ENCODE measurements at regions not wholly inside any gene's neighbourhood (a gene's known extent, or its start where the extent isn't known, plus 50 kb on each side); places are given as distances from the start of the nearest gene placed in this dataset.
"Not testable (repeated sequence)": the region's sequence is repeated elsewhere in the genome, so short reads cannot be mapped to it uniquely, and the experiment has no call there.

- not testable (repeated sequence) for H3K9me3 Mint-ChIP-seq, H3K4me1 Mint-ChIP-seq
These were observed 846.4 kb downstream of the RPIA start for GRCh38 chr2:89537862-89538261.

GRCh38 chr2:89544110-89544509 is 852.6 kb downstream of the RPIA start:
- not testable (repeated sequence) for H3K27ac Mint-ChIP-seq, H3K9me3 Mint-ChIP-seq, H3K4me3 Mint-ChIP-seq, H3K4me1 Mint-ChIP-seq, H3K36me3 Mint-ChIP-seq, H3K27me3 Mint-ChIP-seq

More at GRCh38 chr2:89537862-89538261, 846.4 kb downstream of the RPIA start:
- H3K4me3 Mint-ChIP-seq, H3K27me3 Mint-ChIP-seq, H3K27ac Mint-ChIP-seq, H3K36me3 Mint-ChIP-seq: not testable (repeated sequence)

GRCh38 chr2:89579154-89579553 is 887.7 kb downstream of the RPIA start:
- H3K9me3 Mint-ChIP-seq, H3K4me1 Mint-ChIP-seq, H3K36me3 Mint-ChIP-seq, H3K4me3 Mint-ChIP-seq, H3K27me3 Mint-ChIP-seq, H3K27ac Mint-ChIP-seq: not testable (repeated sequence)

- not testable (repeated sequence) for H3K4me1 Mint-ChIP-seq, H3K36me3 Mint-ChIP-seq, H3K4me3 Mint-ChIP-seq, H3K9me3 Mint-ChIP-seq, H3K27ac Mint-ChIP-seq, H3K27me3 Mint-ChIP-seq
These were observed 891.3 kb downstream of the RPIA start for GRCh38 chr2:89582816-89583215.

DNA sequence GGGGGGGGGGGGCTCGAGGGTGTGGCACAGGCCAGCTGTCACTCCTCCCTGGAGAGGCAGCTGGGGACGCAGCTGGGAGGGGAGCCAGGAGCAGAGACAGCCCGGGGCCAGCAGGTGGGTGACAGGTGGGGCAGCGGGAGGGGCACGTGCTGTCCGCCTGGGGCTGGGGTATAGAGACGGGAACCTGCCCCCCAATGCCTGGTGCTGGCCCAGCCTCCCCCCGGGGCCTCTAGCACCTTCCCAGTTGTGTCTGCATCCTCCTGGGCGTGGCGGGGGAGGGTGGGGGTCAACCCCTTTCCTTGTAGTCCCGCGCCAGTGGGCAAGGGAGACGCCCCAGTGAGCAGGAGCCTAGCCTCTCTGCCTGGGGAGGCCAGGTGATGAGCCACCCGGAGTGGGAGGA is 892.6 kb downstream of the RPIA start:
- H3K4me3 Mint-ChIP-seq, H3K36me3 Mint-ChIP-seq, H3K4me1 Mint-ChIP-seq, H3K27me3 Mint-ChIP-seq, H3K9me3 Mint-ChIP-seq, H3K27ac Mint-ChIP-seq: not testable (repeated sequence)

DNA sequence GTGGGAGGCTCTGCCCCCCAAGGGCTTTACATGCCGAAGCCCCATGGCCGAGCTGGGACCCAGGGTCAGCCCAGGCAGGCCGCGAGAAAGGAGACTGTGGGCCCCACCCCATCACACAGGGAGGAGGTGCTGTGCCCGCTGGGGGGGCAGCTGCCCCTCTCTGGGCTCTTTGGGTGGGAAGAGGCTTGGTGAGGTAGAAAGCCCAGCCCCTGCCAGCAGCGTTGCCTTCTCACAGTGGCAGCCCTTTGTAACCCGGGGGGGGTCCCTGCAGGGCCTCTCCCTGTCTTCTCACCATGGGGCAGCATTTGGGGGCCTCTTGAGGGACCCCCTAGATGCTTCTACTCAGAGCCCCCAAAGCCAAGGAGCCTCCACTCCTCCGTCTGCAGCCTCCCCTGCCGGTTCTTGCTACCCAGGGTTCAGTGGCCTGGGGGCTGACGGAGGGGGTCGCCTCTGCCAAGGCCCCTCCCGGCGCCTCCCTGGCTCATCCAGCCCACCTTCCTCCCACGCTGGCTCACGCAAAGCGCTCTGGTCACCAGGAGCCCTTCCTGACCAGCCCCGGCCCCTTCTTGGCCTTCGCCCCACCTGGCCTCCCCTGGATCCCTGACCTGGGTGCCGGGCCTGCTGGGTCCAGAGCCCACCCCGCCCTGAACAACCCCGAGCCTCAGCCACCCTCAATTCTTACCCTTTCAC is 893.5 kb downstream of the RPIA start:
- peak overlapping the region; percentile 74 to 94 (median 87) for H3K4me3 Mint-ChIP-seq
- H3K4me1 Mint-ChIP-seq, H3K27ac Mint-ChIP-seq, H3K9me3 Mint-ChIP-seq, H3K27me3 Mint-ChIP-seq, H3K36me3 Mint-ChIP-seq: not testable (repeated sequence)

GRCh38 chr2:89585558-89585920 is 894.1 kb downstream of the RPIA start:
- not testable (repeated sequence) for H3K36me3 Mint-ChIP-seq, H3K9me3 Mint-ChIP-seq, H3K27ac Mint-ChIP-seq, H3K27me3 Mint-ChIP-seq, H3K4me1 Mint-ChIP-seq
- H3K4me3 Mint-ChIP-seq = peak overlapping the region; percentile 74 to 94 (median 87)

GRCh38 chr2:89599843-89600242 is 908.4 kb downstream of the RPIA start:
- H3K27me3 Mint-ChIP-seq, H3K4me3 Mint-ChIP-seq, H3K27ac Mint-ChIP-seq, H3K4me1 Mint-ChIP-seq, H3K9me3 Mint-ChIP-seq, H3K36me3 Mint-ChIP-seq: not testable (repeated sequence)

DNA sequence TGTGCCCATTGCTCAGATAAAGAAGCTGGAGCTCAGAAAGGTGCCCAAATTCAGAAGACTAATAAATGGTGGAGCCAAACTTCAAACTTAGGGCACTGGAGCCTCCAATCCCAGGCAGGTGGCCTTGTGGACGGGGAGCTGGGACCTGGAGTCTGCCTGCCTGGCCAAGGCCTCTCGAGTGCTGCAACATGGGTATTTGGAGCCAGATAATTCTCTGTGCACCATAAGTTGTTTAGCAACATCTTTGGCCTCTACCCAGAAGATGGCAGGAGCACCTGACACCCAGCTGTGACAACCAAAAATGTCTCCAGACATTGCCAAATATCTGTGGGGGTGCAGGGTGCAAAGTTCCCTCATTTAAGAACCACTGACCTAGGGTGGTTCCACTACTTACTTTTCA is 915.0 kb downstream of the RPIA start:
- not testable (repeated sequence) for H3K36me3 Mint-ChIP-seq, H3K4me3 Mint-ChIP-seq, H3K27ac Mint-ChIP-seq, H3K9me3 Mint-ChIP-seq, H3K4me1 Mint-ChIP-seq, H3K27me3 Mint-ChIP-seq

DNA sequence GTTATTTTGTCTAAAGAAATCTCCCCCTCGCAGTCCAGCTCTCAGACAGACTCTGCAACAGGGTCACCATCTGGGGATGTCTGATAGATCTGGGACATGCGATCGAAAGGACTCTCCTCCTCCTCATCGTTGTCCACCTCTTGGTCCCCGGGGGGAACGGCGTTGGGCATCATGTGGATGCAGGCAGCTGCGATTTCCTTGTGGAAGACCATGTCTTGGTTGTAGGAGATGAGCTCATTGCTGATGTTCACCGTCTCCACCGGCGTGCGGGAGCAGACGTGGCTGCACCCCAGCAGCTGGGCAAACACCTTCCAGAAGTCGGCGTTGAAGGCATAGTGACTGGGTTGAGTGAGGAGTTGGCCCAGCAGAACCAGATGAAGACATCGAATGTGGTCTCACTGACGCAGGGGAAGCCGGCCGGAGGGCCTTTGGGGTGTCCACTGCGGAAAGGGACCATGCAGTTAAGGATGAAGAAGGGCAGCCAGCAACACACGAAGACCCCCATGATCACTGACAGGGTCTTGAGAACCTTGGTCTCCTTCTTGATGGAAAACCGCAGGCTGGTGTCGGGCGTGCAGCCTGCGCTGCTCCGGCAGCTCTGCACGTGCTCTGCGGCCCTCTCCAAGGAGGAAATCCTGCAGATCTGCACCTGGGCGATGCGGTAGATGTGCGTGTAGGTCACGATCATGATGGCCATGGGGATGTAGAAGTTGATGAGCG is 918.9 kb downstream of the RPIA start:
- H3K36me3 Mint-ChIP-seq = not testable (repeated sequence)
- peak overlapping the region in 1 of 3 donors; percentile 68 for H3K27ac Mint-ChIP-seq
- H3K27me3 Mint-ChIP-seq = peaks cover 11% of the 10 kb centered on the region

DNA sequence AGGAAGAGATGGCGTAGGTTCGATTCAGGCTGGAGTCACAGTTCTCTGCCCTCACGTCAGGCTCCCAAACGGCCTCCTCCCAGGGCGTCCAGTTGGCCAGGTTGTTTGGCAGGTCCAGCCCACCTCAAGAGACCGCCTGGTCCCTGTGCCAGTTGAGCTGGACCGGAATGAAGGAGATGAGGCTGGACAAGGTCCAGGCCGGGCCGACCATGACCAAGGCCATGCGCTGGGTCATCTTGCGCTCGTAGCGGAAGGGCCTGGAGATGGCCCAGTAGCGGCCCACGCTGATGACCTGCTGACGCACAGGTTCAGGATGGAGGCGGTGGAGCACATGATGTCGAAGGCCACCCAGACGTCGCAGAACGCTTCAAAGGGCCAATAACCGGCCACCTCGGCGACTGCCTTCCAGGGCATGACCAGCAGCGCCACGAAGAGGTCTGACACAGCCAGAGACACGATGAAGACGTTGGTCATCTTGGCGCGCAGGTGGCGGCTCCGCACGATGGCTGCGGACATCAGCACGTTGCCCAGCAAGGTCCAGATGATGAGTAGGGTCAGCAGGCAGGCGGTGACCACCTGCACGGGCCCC is 919.5 kb downstream of the RPIA start:
- Mint-ChIP-seq H3K27ac (peak overlapping the region in 1 of 3 donors; percentile 68), H3K27me3 (peaks cover 11% of the 10 kb centered on the region)
- not testable (repeated sequence) for H3K4me3 Mint-ChIP-seq, H3K4me1 Mint-ChIP-seq, H3K9me3 Mint-ChIP-seq, H3K36me3 Mint-ChIP-seq

More for the DNA sequence above, 918.9 kb downstream of the RPIA start:
- not testable (repeated sequence) for H3K4me3 Mint-ChIP-seq, H3K4me1 Mint-ChIP-seq, H3K9me3 Mint-ChIP-seq

GRCh38 chr2:89611710-89612109 is 920.2 kb downstream of the RPIA start:
- not testable (repeated sequence) for H3K36me3 Mint-ChIP-seq, H3K4me1 Mint-ChIP-seq, H3K9me3 Mint-ChIP-seq, H3K27ac Mint-ChIP-seq, H3K4me3 Mint-ChIP-seq
- H3K27me3 Mint-ChIP-seq = peaks cover 11% of the 10 kb centered on the region

DNA sequence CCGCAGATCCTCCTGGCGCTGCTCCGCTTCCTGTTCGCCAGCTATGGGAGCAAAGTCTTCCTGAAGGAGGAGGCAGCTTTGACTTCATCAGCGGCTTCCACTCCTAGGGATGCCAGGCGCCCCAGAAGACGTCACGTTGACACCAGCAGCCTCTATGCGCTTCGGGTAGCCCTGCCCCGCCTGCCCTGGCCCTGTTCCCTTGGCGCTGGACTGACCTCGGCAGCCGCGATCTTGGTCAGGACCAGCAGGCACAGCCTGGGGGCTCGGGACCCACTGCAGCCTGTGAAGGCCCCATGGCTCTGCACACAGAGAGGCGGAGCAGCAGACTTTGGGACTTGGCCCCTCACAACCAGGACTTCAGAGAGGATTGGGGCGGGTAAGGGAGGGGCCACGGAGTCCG is 957.8 kb downstream of the RPIA start:
- H3K27ac Mint-ChIP-seq, H3K9me3 Mint-ChIP-seq, H3K36me3 Mint-ChIP-seq, H3K4me1 Mint-ChIP-seq, H3K4me3 Mint-ChIP-seq, H3K27me3 Mint-ChIP-seq: not testable (repeated sequence)

- not testable (repeated sequence) for H3K27me3 Mint-ChIP-seq, H3K9me3 Mint-ChIP-seq, H3K4me1 Mint-ChIP-seq, H3K27ac Mint-ChIP-seq, H3K4me3 Mint-ChIP-seq, H3K36me3 Mint-ChIP-seq
These were observed 987.8 kb downstream of the RPIA start for GRCh38 chr2:89679254-89679653.
